ENCODE measurements at regions not wholly inside any gene's neighbourhood (a gene's known extent, or its start where the extent isn't known, plus 50 kb on each side); places are given as distances from the start of the nearest gene placed in this dataset.

DNA sequence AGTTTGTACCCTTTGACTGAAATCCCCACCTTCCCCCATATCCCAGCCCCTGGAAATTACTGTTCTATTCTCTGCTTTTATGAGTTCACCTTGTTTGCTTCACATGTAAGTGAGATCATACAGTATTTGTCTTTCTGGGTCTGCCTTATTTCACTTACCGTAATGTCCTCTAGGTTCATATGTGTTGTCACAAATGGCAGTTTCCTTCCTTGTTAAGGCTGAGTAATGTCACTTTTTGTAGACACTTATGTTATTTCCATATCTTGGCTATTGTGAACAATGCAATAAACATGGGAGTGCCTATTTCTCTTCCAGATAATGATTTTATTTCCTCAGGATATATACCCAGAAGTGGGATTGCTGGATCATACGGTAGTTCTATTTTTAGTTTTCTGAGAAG lies 272.3 kb downstream of the MRPS30 start:
- Histone ChIP-seq H3K9me3 (no peaks in the 10 kb centered on the region), H3K4me1 (no peaks in the 10 kb centered on the region), H3K4me3 (no peak overlapping the region), H3K27ac (no peak overlapping the region), H3K4me2 (no peak overlapping the region)
- TF ChIP-seq RNF2 (IDR thresholded peaks at IDR 0.05; ENCODE audit: borderline replicate concordance, low read depth) (no peak), RARB (CRISPR knock-in tag; IDR thresholded peaks at IDR 0.05) (no peak)
- TF ChIP-seq, protein P1, sequence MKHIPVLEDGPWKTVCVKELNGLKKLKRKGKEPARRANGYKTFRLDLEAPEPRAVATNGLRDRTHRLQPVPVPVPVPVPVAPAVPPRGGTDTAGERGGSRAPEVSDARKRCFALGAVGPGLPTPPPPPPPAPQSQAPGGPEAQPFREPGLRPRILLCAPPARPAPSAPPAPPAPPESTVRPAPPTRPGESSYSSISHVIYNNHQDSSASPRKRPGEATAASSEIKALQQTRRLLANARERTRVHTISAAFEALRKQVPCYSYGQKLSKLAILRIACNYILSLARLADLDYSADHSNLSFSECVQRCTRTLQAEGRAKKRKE (CRISPR knock-in tag; IDR thresholded peaks at IDR 0.05; ENCODE audit: low read depth): no peak
- DNase-seq (ENCODE audit: low read depth in 1 of 2, low spot score in 1 of 2): no peak
- POLR2A ChIA-PET: no interaction called here
- FAIRE-seq: no peak
- no peak for ATAC-seq
- CTCF ChIA-PET: no interaction called here
- 81% methylated on average over 2 of the region's 2 CpGs for WGBS (ENCODE audit: missing lambda C conversion rate)

DNA sequence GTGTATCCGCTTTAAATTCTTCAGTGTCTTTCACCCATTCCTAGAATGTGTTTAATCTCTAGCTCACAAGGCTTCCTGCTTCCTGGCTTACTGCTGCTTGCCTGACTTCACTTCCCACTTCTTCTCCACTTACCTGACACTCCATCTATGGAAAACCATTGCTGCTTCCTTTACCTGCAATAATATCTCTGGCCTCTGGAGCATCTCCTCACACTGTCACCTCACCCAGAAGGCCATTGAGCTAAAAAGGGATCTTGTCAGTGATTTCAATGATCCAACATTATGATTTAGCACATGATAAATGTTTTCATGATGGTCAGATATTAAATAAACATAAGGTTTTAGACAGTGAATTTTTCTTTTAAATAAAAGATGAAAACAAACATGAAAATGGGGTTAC lies 281.1 kb downstream of the MRPS30 start:
- Histone ChIP-seq H3K4me2 (no peak overlapping the region), H3K4me3 (no peak overlapping the region), H3K27ac (no peak overlapping the region), H3K9me3 (no peaks in the 10 kb centered on the region), H3K4me1 (no peaks in the 10 kb centered on the region)
- no peak for DNase-seq (ENCODE audit: low read depth in 1 of 2, low spot score in 1 of 2)
- ATAC-seq: no peak
- FAIRE-seq: no peak
- ChIA-PET CTCF (no interaction called here), POLR2A (no interaction called here)
- WGBS (ENCODE audit: missing lambda C conversion rate): 3% methylated on average over 1 of the region's 1 CpG
- no peak for TF ChIP-seq SREBF2 (IDR thresholded peaks at IDR 0.05)
- TF ChIP-seq USF2 (IDR thresholded peaks at IDR 0.05): no peak
- no peak for TF ChIP-seq MAZ (IDR thresholded peaks at IDR 0.05; ENCODE audit: borderline replicate concordance, low read depth, low read length)
- TF ChIP-seq PHF8 (IDR thresholded peaks at IDR 0.05; ENCODE audit: borderline replicate concordance, low read depth): no peak
- no peak for TF ChIP-seq RAD21 (conservative IDR thresholded peaks at IDR 0.05 in 1 of 2, IDR thresholded peaks at IDR 0.05 in 1 of 2)
- TF ChIP-seq PBX3 (IDR thresholded peaks at IDR 0.05): no peak
- no peak for TF ChIP-seq KDM5A (IDR thresholded peaks at IDR 0.05)
- TF ChIP-seq CHD4 (IDR thresholded peaks at IDR 0.05; ENCODE audit: borderline replicate concordance): no peak
- TF ChIP-seq BCL3 (IDR thresholded peaks at IDR 0.05): no peak
- no peak for TF ChIP-seq ESRRA (IDR thresholded peaks at IDR 0.05; ENCODE audit: borderline replicate concordance, low read length)
- no peak for TF ChIP-seq HEYL (CRISPR knock-in tag; IDR thresholded peaks at IDR 0.05)
- no peak for TF ChIP-seq RCOR1 (IDR thresholded peaks at IDR 0.05; ENCODE audit: low read depth, low read length)
- TF ChIP-seq NR3C1 (IDR thresholded peaks at IDR 0.05): no peak
- no peak for TF ChIP-seq ZSCAN20 (CRISPR knock-in tag; IDR thresholded peaks at IDR 0.05)
- no peak for TF ChIP-seq KDM1A (IDR thresholded peaks at IDR 0.05; ENCODE audit: low read depth)
- TF ChIP-seq TP53 (CRISPR knock-in tag; IDR thresholded peaks at IDR 0.05): no peak
- TF ChIP-seq JUNB (IDR thresholded peaks at IDR 0.05): no peak
- no peak for TF ChIP-seq GATA3 (IDR thresholded peaks at IDR 0.05; ENCODE audit: borderline replicate concordance)

GRCh38 chr5:45093377-45093776 lies 284.6 kb downstream of the MRPS30 start:
- WGBS (ENCODE audit: missing lambda C conversion rate): 10% methylated on average over 1 of the region's 1 CpG
- Histone ChIP-seq H3K4me1 (no peaks in the 10 kb centered on the region), H3K9me3 (no peaks in the 10 kb centered on the region), H3K27ac (no peak overlapping the region), H3K4me2 (no peak overlapping the region), H3K4me3 (no peak overlapping the region)
- no peak for ATAC-seq
- POLR2A ChIA-PET: no interaction called here
- FAIRE-seq: no peak
- CTCF ChIA-PET: interaction anchor here (1.0 kb wide), 1 partner anchor 11 kb away, joined by 3 read pairs; no protein-coding TSS in a partner anchor
- DNase-seq (ENCODE audit: low read depth in 1 of 2, low spot score in 1 of 2): no peak
- TF ChIP-seq FOSL2 (IDR thresholded peaks at IDR 0.05) (no peak), FOSL2 (CRISPR knock-in tag; IDR thresholded peaks at IDR 0.05) (no peak), JUN (IDR thresholded peaks at IDR 0.05) (no peak), ZNF302 (CRISPR knock-in tag; IDR thresholded peaks at IDR 0.05) (no peak), ZFP36 (IDR thresholded peaks at IDR 0.05; ENCODE audit: borderline replicate concordance, partially characterized antibody) (no peak), NFE2L2 (conservative IDR thresholded peaks at IDR 0.05; ENCODE audit: low read length) (no peak), SREBF2 (IDR thresholded peaks at IDR 0.05) (no peak), GATA3 (IDR thresholded peaks at IDR 0.05; ENCODE audit: borderline replicate concordance) (no peak), MAX (IDR thresholded peaks at IDR 0.05) (no peak), CBX8 (IDR thresholded peaks at IDR 0.05) (no peak), TP53 (CRISPR knock-in tag; IDR thresholded peaks at IDR 0.05) (no peak), SMC3 (IDR thresholded peaks at IDR 0.05) (no peak), RARB (CRISPR knock-in tag; IDR thresholded peaks at IDR 0.05) (no peak), HOXA7 (CRISPR knock-in tag; IDR thresholded peaks at IDR 0.05) (no peak), HDAC2 (IDR thresholded peaks at IDR 0.05) (no peak), RFX5 (IDR thresholded peaks at IDR 0.05) (no peak), RAD21 (conservative IDR thresholded peaks at IDR 0.05 in 1 of 2, IDR thresholded peaks at IDR 0.05 in 1 of 2) (no peak)
- TF ChIP-seq, protein P2, sequence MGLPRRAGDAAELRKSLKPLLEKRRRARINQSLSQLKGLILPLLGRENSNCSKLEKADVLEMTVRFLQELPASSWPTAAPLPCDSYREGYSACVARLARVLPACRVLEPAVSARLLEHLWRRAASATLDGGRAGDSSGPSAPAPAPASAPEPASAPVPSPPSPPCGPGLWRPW (IDR thresholded peaks at IDR 0.05): no peak
